Lower lobe of right lung (tissue), 2 donors: ENCODE measurements at regions not wholly inside any gene's neighbourhood (a gene's known extent, or its start where the extent isn't known, plus 50 kb on each side); places are given as distances from the start of the nearest gene placed in this dataset.
"Not testable (repeated sequence)": the region's sequence is repeated elsewhere in the genome, so short reads cannot be mapped to it uniquely, and the experiment has no call there.

Experiments
- ATAC-seq, 2 donors: fragments of 200-7000 bp; cut with Tn5 transposase; one replicate each; pipeline ENCODE4 v1.9.1; 2020 to 2022; ENCODE audit warnings: mild to moderate bottlenecking in 2 of 2, moderate library complexity in 2 of 2
- DNase-seq: peaks from one replicate; pipeline ENCODE4 v3.0.0-alpha.2; 2020
- H3K27ac ChIP-seq: fragments of 200-600 bp; one replicate; pipeline ENCODE4 v1.8.0; 2022
- H3K27me3 ChIP-seq: fragments of 200-600 bp; one replicate; pipeline ENCODE4 v1.8.0; 2022; ENCODE audit warnings: low read depth
- H3K36me3 ChIP-seq: fragments of 200-600 bp; one replicate; pipeline ENCODE4 v1.8.0; 2022; ENCODE audit warnings: mild to moderate bottlenecking
- H3K4me1 ChIP-seq: fragments of 200-600 bp; one replicate; pipeline ENCODE4 v1.8.0; 2022
- H3K4me3 ChIP-seq: fragments of 200-600 bp; one replicate; pipeline ENCODE4 v1.8.0; 2022; ENCODE audit warnings: mild to moderate bottlenecking
- H3K9me3 ChIP-seq: fragments of 200-600 bp; one replicate; pipeline ENCODE4 v1.8.0; 2022
- CTCF ChIP-seq: fragments of 200-600 bp; IDR thresholded peaks from one replicate; pipeline ENCODE4 v1.8.0; 2022; ENCODE audit warnings: antibody characterized with exemption, mild to moderate bottlenecking
- intact Hi-C: fragments of 100-400 bp; cut with DNase I; formaldehyde crosslinking; loops from one replicate; pipeline ENCODE4 v1.11.0; 2022
- donor health status: DM: no; HTN: yes; CAD: no; lungs with severe emphysema.

GRCh38 chr21:35164380-35164779, 115.3 kb upstream of the RUNX1 start:
- intact Hi-C loops: no loop called here
- no peak overlapping the region for H3K4me3 ChIP-seq
- no peak for TF ChIP-seq CTCF
- no peaks in the 10 kb centered on the region for H3K27me3 ChIP-seq
- ATAC-seq: no peak
- H3K27ac ChIP-seq: no peak overlapping the region
- H3K4me1 ChIP-seq: no peaks in the 10 kb centered on the region
- H3K36me3 ChIP-seq: no peaks in the 10 kb centered on the region
- no peaks in the 10 kb centered on the region for H3K9me3 ChIP-seq
- no peak for DNase-seq

- Histone ChIP-seq H3K27me3 (no peaks in the 10 kb centered on the region), H3K36me3 (no peaks in the 10 kb centered on the region), H3K4me1 (no peaks in the 10 kb centered on the region), H3K27ac (no peak overlapping the region), H3K4me3 (no peak overlapping the region), H3K9me3 (no peaks in the 10 kb centered on the region)
- ATAC-seq: no peak
- intact Hi-C loops: no loop called here
- TF ChIP-seq CTCF: no peak
- no peak for DNase-seq
Measured at GRCh38 chr21:35163411-35163810, 114.3 kb upstream of the RUNX1 start.

GRCh38 chr21:35162831-35163230, 113.7 kb upstream of the RUNX1 start:
- intact Hi-C loops: no loop called here
- Histone ChIP-seq H3K9me3 (no peaks in the 10 kb centered on the region), H3K4me3 (no peak overlapping the region), H3K4me1 (no peaks in the 10 kb centered on the region), H3K27me3 (no peaks in the 10 kb centered on the region), H3K27ac (no peak overlapping the region), H3K36me3 (no peaks in the 10 kb centered on the region)
- no peak for ATAC-seq
- no peak for DNase-seq
- no peak for TF ChIP-seq CTCF

GRCh38 chr21:35159881-35160280, 110.8 kb upstream of the RUNX1 start:
- H3K36me3 ChIP-seq: no peaks in the 10 kb centered on the region
- H3K4me1 ChIP-seq: no peaks in the 10 kb centered on the region
- no peak overlapping the region for H3K27ac ChIP-seq
- no peaks in the 10 kb centered on the region for H3K27me3 ChIP-seq
- no peak for ATAC-seq
- TF ChIP-seq CTCF: no peak
- peaks cover 3% of the 10 kb centered on the region for H3K9me3 ChIP-seq
- DNase-seq: no peak
- no peak overlapping the region for H3K4me3 ChIP-seq
- intact Hi-C loops: no loop called here

GRCh38 chr21:35157374-35157773, 108.3 kb upstream of the RUNX1 start:
- intact Hi-C loops, H3K27me3 ChIP-seq, DNase-seq, ATAC-seq, H3K27ac ChIP-seq, H3K4me3 ChIP-seq, H3K4me1 ChIP-seq, H3K36me3 ChIP-seq, H3K9me3 ChIP-seq: not testable (repeated sequence)

- no peak for DNase-seq
- Histone ChIP-seq H3K27ac (no peak overlapping the region), H3K27me3 (no peaks in the 10 kb centered on the region), H3K36me3 (no peaks in the 10 kb centered on the region), H3K9me3 (peaks cover 3% of the 10 kb centered on the region), H3K4me3 (no peak overlapping the region), H3K4me1 (no peaks in the 10 kb centered on the region)
- intact Hi-C loops: no loop called here
- TF ChIP-seq CTCF: no peak
- no peak for ATAC-seq
Measured at GRCh38 chr21:35156293-35157278, 107.5 kb upstream of the RUNX1 start.
